NOMO-1 treated with dmso at 0.1 percent for 144 hours (cell line): ENCODE measurements at regions not wholly inside any gene's neighbourhood (a gene's known extent, or its start where the extent isn't known, plus 50 kb on each side); places are given as distances from the start of the nearest gene placed in this dataset.
"Not testable (repeated sequence)": the region's sequence is repeated elsewhere in the genome, so short reads cannot be mapped to it uniquely, and the experiment has no call there.

Experiments
- DNase-seq: peaks from one replicate; lab custom pipeline; 2025; ENCODE audit not compliant: unreplicated experiment; lab: John Stamatoyannopoulos, UW

- no peak for DNase-seq
These were observed 204.6 kb upstream of the ALG10 start for GRCh38 chr12:33817713-33818112.

- DNase-seq, result no peak
These were observed 204.0 kb upstream of the ALG10 start for GRCh38 chr12:33818313-33818712.

GRCh38 chr12:33825442-33825841 is 196.9 kb upstream of the ALG10 start:
- DNase-seq, result no peak

- DNase-seq, result no peak
These were observed 196.2 kb upstream of the ALG10 start for GRCh38 chr12:33825986-33826602.

- no peak for DNase-seq
These were observed 194.0 kb upstream of the ALG10 start for GRCh38 chr12:33828326-33828725.

- no peak for DNase-seq
These were observed 192.2 kb upstream of the ALG10 start for GRCh38 chr12:33830070-33830469.

GRCh38 chr12:33832900-33833299 is 189.4 kb upstream of the ALG10 start:
- DNase-seq, result no peak

GRCh38 chr12:33834672-33835071 is 187.6 kb upstream of the ALG10 start:
- no peak for DNase-seq

GRCh38 chr12:33876618-33877017 is 145.7 kb upstream of the ALG10 start:
- DNase-seq, result no peak

- no peak for DNase-seq
These were observed 129.9 kb upstream of the ALG10 start for GRCh38 chr12:33892425-33892824.

- DNase-seq, result not testable (repeated sequence)
These were observed 101.8 kb upstream of the ALG10 start for GRCh38 chr12:33920460-33920859.

- no peak for DNase-seq
These were observed 96.2 kb upstream of the ALG10 start for GRCh38 chr12:33926095-33926494.

GRCh38 chr12:33937669-33938068 is 84.6 kb upstream of the ALG10 start:
- not testable (repeated sequence) for DNase-seq

GRCh38 chr12:33942172-33942571 is 80.1 kb upstream of the ALG10 start:
- no peak for DNase-seq

- no peak for DNase-seq
These were observed 77.4 kb upstream of the ALG10 start for GRCh38 chr12:33944703-33945437.

GRCh38 chr12:33945438-33945784 is 76.9 kb upstream of the ALG10 start:
- no peak for DNase-seq

- not testable (repeated sequence) for DNase-seq
These were observed 56.1 kb upstream of the ALG10 start for GRCh38 chr12:33966219-33966618.

- no peak for DNase-seq
These were observed 54.5 kb upstream of the ALG10 start for GRCh38 chr12:33967760-33968159.
